ENCODE measurements at regions not wholly inside any gene's neighbourhood (a gene's known extent, or its start where the extent isn't known, plus 50 kb on each side); places are given as distances from the start of the nearest gene placed in this dataset.

GRCh38 chr10:108393089-108393488 lies 1228.6 kb upstream of the SORCS1 start:
- no peak for TF ChIP-seq EZH2 (IDR thresholded peaks at IDR 0.05; ENCODE audit: insufficient read depth, poor library complexity, severe bottlenecking)
- no peak for TF ChIP-seq EZH2phosphoT487 (IDR thresholded peaks at IDR 0.05; ENCODE audit: insufficient read depth, low read depth)

Data from GM23248 (cell line).